H1 (cell line): ENCODE measurements at regions not wholly inside any gene's neighbourhood (a gene's known extent, or its start where the extent isn't known, plus 50 kb on each side); places are given as distances from the start of the nearest gene placed in this dataset.

ENCODE experiments used
- NRF1 ChIP-seq: IDR thresholded peaks from 2 replicates; pipeline ENCODE4 v1.6.1; 2011; ENCODE audit warnings: mild to moderate bottlenecking, low read depth, low read length, improper control_type of control experiment
- POLR2AphosphoS5 ChIP-seq: IDR thresholded peaks from 2 replicates; pipeline ENCODE4 v1.6.1; 2011; ENCODE audit warnings: low read depth, low read length
- SIRT6 ChIP-seq: IDR thresholded peaks from one replicate; pipeline ENCODE4 v1.7.1; 2012; ENCODE audit warnings: low read length, inconsistent platforms

GRCh38 chr10:121082984-121083383, 231.8 kb downstream of the WDR11 start:
- TF ChIP-seq POLR2AphosphoS5 (no peak), NRF1 (no peak), SIRT6 (no peak)
